H9 (cell line): ENCODE measurements at regions not wholly inside any gene's neighbourhood (a gene's known extent, or its start where the extent isn't known, plus 50 kb on each side); places are given as distances from the start of the nearest gene placed in this dataset.

Experiments used
- DNase-seq: peaks from one replicate; pipeline ENCODE4 v3.0.0-alpha.2; 2017
- H2AFZ ChIP-seq: one replicate; pipeline ENCODE4 v1.6.1; 2013; ENCODE audit warnings: mild to moderate bottlenecking, low read length, control low read depth, moderate library complexity
- H2AK5ac ChIP-seq: 2 replicates; pipeline ENCODE4 v1.6.1; 2013; ENCODE audit warnings: low read length, control low read depth, mixed read lengths; ENCODE audit not compliant: insufficient read length
- H2BK120ac ChIP-seq: one replicate; pipeline ENCODE4 v1.6.1; 2013; ENCODE audit warnings: low read depth, mild to moderate bottlenecking, low read length, control low read depth, inconsistent platforms; ENCODE audit not compliant: poor library complexity, severe bottlenecking
- H2BK12ac ChIP-seq: 2 replicates; pipeline ENCODE4 v1.6.1; 2013; ENCODE audit warnings: low read length, control low read depth, mixed read lengths, low read depth; ENCODE audit not compliant: insufficient read length
- H2BK15ac ChIP-seq: 2 replicates; pipeline ENCODE4 v1.6.1; 2013; ENCODE audit warnings: low read depth, low read length, control low read depth
- H2BK20ac ChIP-seq: one replicate; pipeline ENCODE4 v1.6.1; 2013; ENCODE audit warnings: low read depth, mild to moderate bottlenecking, low read length, control low read depth, inconsistent platforms; ENCODE audit not compliant: poor library complexity, severe bottlenecking
- H2BK5ac ChIP-seq: 2 replicates; pipeline ENCODE4 v1.6.1; 2013; ENCODE audit warnings: low read length, control low read depth, mixed read lengths; ENCODE audit not compliant: insufficient read length
- H3K14ac ChIP-seq: 2 replicates; pipeline ENCODE4 v1.6.1; 2013; ENCODE audit warnings: low read length, control low read depth; ENCODE audit not compliant: insufficient read depth
- H3K18ac ChIP-seq: 2 replicates; pipeline ENCODE4 v1.6.1; 2013; ENCODE audit warnings: low read depth, mild to moderate bottlenecking, mixed read lengths, low read length, control low read depth; ENCODE audit not compliant: insufficient read length
- H3K23ac ChIP-seq: 2 replicates; pipeline ENCODE4 v1.6.1; 2013; ENCODE audit warnings: low read length, control low read depth, mixed read lengths, low read depth; ENCODE audit not compliant: insufficient read length
- H3K23me2 ChIP-seq: 2 replicates; pipeline ENCODE4 v1.6.1; 2013; ENCODE audit warnings: low read depth, mild to moderate bottlenecking, mixed read lengths, low read length, control low read depth; ENCODE audit not compliant: insufficient read length, poor library complexity, severe bottlenecking
- H3K27ac ChIP-seq: 2 replicates; pipeline ENCODE4 v1.5.1; 2013; ENCODE audit warnings: low read length, control low read depth, mixed read lengths, low read depth; ENCODE audit not compliant: insufficient read length
- H3K27me3 ChIP-seq: 2 replicates; pipeline ENCODE4 v1.6.1; 2013; ENCODE audit warnings: low read length, control low read depth, inconsistent platforms; ENCODE audit not compliant: insufficient read depth
- H3K4ac ChIP-seq: 2 replicates; pipeline ENCODE4 v1.6.1; 2013; ENCODE audit warnings: low read depth, mild to moderate bottlenecking, control low read depth, inconsistent platforms, low read length, moderate library complexity
- H3K4me1 ChIP-seq: 2 replicates; pipeline ENCODE4 v1.6.1; 2013; ENCODE audit warnings: low read length, control low read depth, inconsistent platforms; ENCODE audit not compliant: insufficient read depth
- H3K4me2 ChIP-seq: 2 replicates; pipeline ENCODE4 v1.6.1; 2013; ENCODE audit warnings: low read length, control low read depth, mixed read lengths; ENCODE audit not compliant: insufficient read length, insufficient read depth
- H3K56ac ChIP-seq: 2 replicates; pipeline ENCODE4 v1.6.1; 2013; ENCODE audit warnings: low read depth, mild to moderate bottlenecking, mixed read lengths, low read length, control low read depth; ENCODE audit not compliant: insufficient read length
- H3K79me1 ChIP-seq: 2 replicates; pipeline ENCODE4 v1.6.1; 2013; ENCODE audit warnings: low read depth, mild to moderate bottlenecking, moderate library complexity, low read length, control low read depth, inconsistent platforms; ENCODE audit not compliant: insufficient read depth, poor library complexity, severe bottlenecking
- H3K79me2 ChIP-seq: 2 replicates; pipeline ENCODE4 v1.6.1; 2013; ENCODE audit warnings: low read length, control low read depth, inconsistent platforms; ENCODE audit not compliant: insufficient read depth
- H3K9ac ChIP-seq: 2 replicates; pipeline ENCODE4 v1.6.1; 2013; ENCODE audit warnings: low read length, control low read depth, mixed read lengths; ENCODE audit not compliant: insufficient read length; ENCODE audit errors: extremely low read depth
- H3K9me3 ChIP-seq: one replicate; pipeline ENCODE4 v1.6.1; 2013; ENCODE audit warnings: low read depth, low read length, inconsistent platforms; ENCODE audit not compliant: control insufficient read depth
- H3T11ph ChIP-seq: one replicate; pipeline ENCODE4 v1.6.1; 2013; ENCODE audit warnings: mild to moderate bottlenecking, low read length, control low read depth, inconsistent platforms
- H4K20me1 ChIP-seq: one replicate; pipeline ENCODE4 v1.6.1; 2013; ENCODE audit not compliant: control insufficient read depth, insufficient read length, insufficient read depth
- H4K5ac ChIP-seq: 2 replicates; pipeline ENCODE4 v1.6.1; 2013; ENCODE audit warnings: low read depth, mild to moderate bottlenecking, mixed read lengths, low read length, control low read depth; ENCODE audit not compliant: insufficient read length
- H4K8ac ChIP-seq: replicated peaks from 2 replicates; pipeline ENCODE4 v1.6.1; 2013; ENCODE audit warnings: low read length, control low read depth, mixed read lengths, low read depth; ENCODE audit not compliant: insufficient read length
- H4K91ac ChIP-seq: 2 replicates; pipeline ENCODE4 v1.6.1; 2013; ENCODE audit warnings: low read depth, mild to moderate bottlenecking, moderate library complexity, mixed read lengths, low read length, control low read depth; ENCODE audit not compliant: insufficient read length
- H3K27ac Mint-ChIP-seq, 3 experiments: 2 replicates in 2 of 3; 3 replicates in 1 of 3; pipeline ENCODE4 v1.8.0; 2020 to 2021; ENCODE audit warnings: mixed read lengths in 3 of 3, mild to moderate bottlenecking in 1 of 3, moderate library complexity in 1 of 3
- H3K27me3 Mint-ChIP-seq: 2 replicates; pipeline ENCODE4 v1.8.0; 2021; ENCODE audit warnings: low read depth, mild to moderate bottlenecking, moderate library complexity, mixed read lengths
- H3K36me3 Mint-ChIP-seq, 3 experiments: 2 replicates in 2 of 3; 3 replicates in 1 of 3; pipeline ENCODE4 v1.8.0; 2020 to 2021; ENCODE audit warnings: low read depth in 3 of 3, mixed read lengths in 3 of 3; ENCODE audit not compliant: insufficient read depth in 1 of 3
- H3K4me1 Mint-ChIP-seq, 2 experiments: 2 replicates each; pipeline ENCODE4 v1.8.0; 2020; ENCODE audit warnings: mixed read lengths in 2 of 2
- H3K4me3 Mint-ChIP-seq, 2 experiments: 2 replicates in 1 of 2; 3 replicates in 1 of 2; pipeline ENCODE4 v1.8.0; 2020 to 2021; ENCODE audit warnings: mild to moderate bottlenecking in 2 of 2, mixed read lengths in 2 of 2, moderate library complexity in 1 of 2
- H3K9me3 Mint-ChIP-seq, 2 experiments: 2 replicates in 1 of 2; 3 replicates in 1 of 2; pipeline ENCODE4 v1.8.0; 2020; ENCODE audit warnings: mild to moderate bottlenecking in 2 of 2, mixed read lengths in 2 of 2, moderate library complexity in 1 of 2
- CTCF ChIP-seq: fragments of 200-600 bp; sonication (generic); conservative IDR thresholded peaks from 3 replicates; pipeline ENCODE4 v1.8.0; 2021; ENCODE audit warnings: antibody characterized with exemption, mild to moderate bottlenecking
- WGBS: extraction: QIAGEN DNeasy Blood & Tissue Kit; methylation state at CpG from one replicate; pipeline ENCODE4 v1.1.7; 2013; ENCODE audit warnings: missing lambda C conversion rate, low lambda C conversion rate, mixed read lengths; ENCODE audit not compliant: insufficient read length; ENCODE audit errors: extremely low coverage; 5-methylcytosine and 5-hydroxymethylcytosine counted together

- WGBS: no CpG with 5 or more reads among the region's 12 CpGs
- Mint-ChIP-seq H3K36me3 (peaks cover 0 to 4% (median 2%) of the 10 kb centered on the region in 3 experiments; a peak in 2 of 7 replicates), H3K9me3 (peaks cover 0 to 3% of the 10 kb centered on the region in 2 experiments; a peak in 2 of 5 replicates), H3K27me3 (peaks cover 2% of the 10 kb centered on the region; the same call in 1 of the 2 replicates), H3K27ac (no peak overlapping the region), H3K4me3 (no peak overlapping the region), H3K4me1 (peaks cover 3 to 4% of the 10 kb centered on the region in 2 experiments; a peak in 3 of 4 replicates)
- Histone ChIP-seq H3K23me2 (no peaks in the 10 kb centered on the region), H3K79me2 (no peaks in the 10 kb centered on the region), H4K20me1 (no peaks in the 10 kb centered on the region), H3T11ph (no peak overlapping the region), H2AK5ac (no peak overlapping the region), H3K14ac (no peak overlapping the region), H3K79me1 (no peaks in the 10 kb centered on the region), H3K9ac (no peak overlapping the region), H4K91ac (no peak overlapping the region), H3K9me3 (no peaks in the 10 kb centered on the region), H3K56ac (no peak overlapping the region), H2BK120ac (no peak overlapping the region), H3K27me3 (no peaks in the 10 kb centered on the region), H3K23ac (no peak overlapping the region), H2AFZ (no peak overlapping the region), H2BK12ac (no peak overlapping the region), H2BK5ac (no peak overlapping the region), H3K4me1 (no peaks in the 10 kb centered on the region), H2BK20ac (no peak overlapping the region), H4K8ac (no peak overlapping the region), H3K4me2 (no peak overlapping the region), H3K27ac (no peak overlapping the region), H3K4ac (no peak overlapping the region), H4K5ac (no peak overlapping the region), H3K18ac (no peak overlapping the region), H2BK15ac (no peak overlapping the region)
- peak; percentile 46 for DNase-seq
- TF ChIP-seq CTCF: peak; percentile 34; the same call in 2 of the 3 replicates
These were observed 69.3 kb upstream of the EGFLAM start for GRCh38 chr5:38189081-38189504.
